Right ventricle myocardium inferior (tissue), 1 donor: ENCODE measurements at regions not wholly inside any gene's neighbourhood (a gene's known extent, or its start where the extent isn't known, plus 50 kb on each side); places are given as distances from the start of the nearest gene placed in this dataset.

Source experiments
- ATAC-seq: fragments of 200-7000 bp; cut with Tn5 transposase; one replicate; pipeline ENCODE4 v1.9.1; 2020; ENCODE audit warnings: mild to moderate bottlenecking, moderate library complexity
- DNase-seq: peaks from one replicate; pipeline ENCODE4 v3.0.0; 2021; ENCODE audit errors: missing footprints
- intact Hi-C: fragments of 100-400 bp; cut with DNase I; formaldehyde crosslinking; loops from one replicate; pipeline ENCODE4 v1.11.0; 2022
- donor health status: DM: no; HTN: yes; CAD: no; lungs with severe emphysema.

DNA sequence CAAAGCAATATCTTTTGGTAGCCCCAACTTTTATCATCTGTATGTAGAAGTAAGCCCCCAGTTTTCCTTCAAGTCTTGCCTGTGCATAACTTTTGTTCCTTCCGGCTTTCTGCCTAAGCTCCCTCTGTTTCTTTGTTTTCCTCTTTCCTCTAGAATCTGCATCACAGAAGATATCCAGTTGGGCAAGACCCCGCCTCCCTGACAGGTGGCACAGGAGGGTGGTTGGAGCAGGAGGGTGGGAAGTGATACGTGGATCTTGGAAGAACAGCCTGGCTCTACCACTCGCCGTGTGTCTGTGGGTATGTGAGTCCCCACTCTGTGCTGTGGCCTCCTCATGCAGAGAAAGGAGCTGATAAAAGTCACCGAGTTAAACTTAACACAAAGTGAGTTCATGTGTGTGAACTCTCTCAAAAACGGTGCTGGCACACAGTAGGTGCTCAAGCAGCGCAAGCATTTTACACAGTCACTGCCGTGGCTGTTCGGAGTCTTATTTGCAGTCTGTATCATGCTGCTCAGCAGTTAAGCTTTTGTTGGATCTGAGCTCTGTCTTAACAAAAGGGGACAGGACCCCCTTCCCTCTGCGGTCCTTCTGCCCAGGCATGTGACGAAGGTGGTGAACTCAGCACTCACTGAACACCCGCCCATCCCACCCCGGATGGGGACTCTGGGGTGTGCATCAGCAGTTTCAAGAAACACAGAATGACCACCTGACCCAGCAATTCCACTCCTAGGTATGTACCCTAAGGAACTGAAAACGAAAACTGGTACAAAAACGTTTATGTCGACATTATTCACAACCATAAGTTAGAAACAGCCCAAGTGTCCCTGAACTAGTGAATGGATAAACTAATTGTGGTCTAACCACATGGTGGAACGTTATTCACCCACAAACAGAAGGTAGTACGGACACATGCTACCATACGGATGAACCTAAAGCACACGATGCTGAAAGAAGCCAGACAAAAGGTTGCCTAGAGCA is 249.1 kb downstream of the CTTN start:
- intact Hi-C loops, result no loop called here
- no peak for ATAC-seq
- DNase-seq, result no peak

DNA sequence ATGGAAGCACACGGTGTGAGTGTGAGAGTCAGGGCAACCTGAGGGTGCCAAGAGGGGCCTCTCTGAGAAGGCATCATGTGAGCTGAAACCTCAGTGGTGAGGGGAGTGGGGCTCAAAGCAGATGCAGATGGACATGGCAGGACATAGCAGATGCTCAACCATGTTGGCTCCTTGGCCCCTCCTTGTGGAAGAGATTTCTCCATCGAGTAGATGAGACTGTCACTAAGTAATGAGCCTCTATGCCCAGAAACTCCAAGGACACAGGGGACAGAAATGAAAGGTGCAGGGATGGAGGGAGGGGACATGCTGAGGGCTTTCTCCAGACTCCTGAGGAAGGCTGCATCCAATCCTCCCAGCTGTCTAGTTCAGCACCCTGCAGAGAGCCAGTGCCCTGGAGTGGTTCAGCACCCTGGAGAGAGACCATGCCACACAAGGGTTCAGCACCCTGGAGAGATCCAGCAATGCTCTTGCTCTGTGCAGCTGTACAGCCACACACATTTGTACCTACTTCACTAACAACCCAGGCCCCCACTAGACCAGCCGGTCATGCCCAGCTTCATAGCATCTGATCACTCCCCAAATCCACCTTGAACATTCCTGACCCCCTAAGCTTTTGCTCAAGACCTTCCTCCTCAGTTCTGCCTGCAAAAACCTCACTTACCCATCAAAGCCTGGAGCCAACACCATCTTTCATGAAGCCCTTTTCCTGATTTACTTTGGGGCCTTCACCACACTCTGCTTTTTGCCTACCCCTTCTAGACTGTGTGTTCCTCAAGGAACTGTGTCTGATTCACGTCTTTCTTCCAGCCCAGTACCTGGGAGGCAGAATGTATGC is 252.0 kb downstream of the CTTN start:
- intact Hi-C loops, result no loop called here
- ATAC-seq, result peak; percentile 89
- DNase-seq, result no peak

DNA sequence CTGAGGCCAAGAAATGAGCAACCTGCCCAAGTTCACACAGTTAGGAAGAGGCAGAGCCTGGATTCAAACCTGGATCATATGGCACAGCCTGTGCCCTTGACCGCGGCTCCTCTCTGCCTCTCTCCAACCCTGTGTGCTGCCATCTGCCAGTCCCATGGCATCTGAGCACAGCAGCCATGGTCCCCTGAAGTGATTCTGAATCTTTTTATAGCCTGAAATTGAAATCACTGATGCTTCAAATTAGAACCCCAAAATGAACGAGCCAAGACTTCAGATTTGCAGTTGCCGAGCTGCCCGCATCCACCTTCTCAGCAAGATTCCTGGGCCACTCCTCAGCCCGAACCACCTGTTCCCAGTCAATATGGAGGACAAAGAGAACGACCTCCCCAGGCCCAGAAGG is 252.7 kb downstream of the CTTN start:
- DNase-seq, result no peak
- intact Hi-C loops, result no loop called here
- ATAC-seq, result no peak

DNA sequence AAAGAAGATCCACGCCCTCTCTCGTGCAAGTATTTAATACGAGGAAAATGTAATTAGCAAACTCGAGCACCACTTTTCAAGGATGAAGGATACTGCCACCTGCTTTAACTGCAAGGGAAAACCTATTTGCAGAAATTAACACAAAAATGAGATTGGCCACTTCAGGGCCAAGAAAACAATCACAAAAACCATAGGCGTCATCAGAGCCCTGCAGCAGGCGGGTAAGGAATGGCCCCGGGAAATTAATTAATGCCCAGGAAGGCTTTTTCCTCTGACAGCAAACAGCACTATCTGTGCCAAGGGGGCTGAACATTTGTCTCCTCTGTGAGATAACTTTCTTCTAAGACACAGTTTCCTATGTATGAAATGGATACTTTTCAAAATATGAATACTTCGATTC is 255.7 kb downstream of the CTTN start:
- intact Hi-C loops, result no loop called here
- ATAC-seq (no peak), DNase-seq (no peak)

DNA sequence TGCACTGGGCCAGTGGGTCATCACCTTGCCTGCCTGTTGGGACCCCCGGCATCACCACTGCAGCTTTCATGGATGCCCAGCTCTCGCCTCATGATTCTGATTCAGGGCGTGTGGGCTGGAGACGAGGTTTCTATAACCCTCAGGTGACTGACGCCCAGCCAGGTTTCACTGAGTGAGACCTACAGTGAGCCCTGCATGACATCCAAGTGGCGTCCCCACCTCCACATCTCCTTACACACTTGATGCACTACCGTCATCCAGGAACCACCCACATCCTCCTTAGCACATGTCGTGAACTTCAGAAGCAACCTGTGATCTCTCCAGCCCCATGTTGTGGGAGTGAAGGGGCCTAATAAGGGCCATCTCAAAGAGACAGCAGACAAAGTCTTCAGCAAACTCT is 257.5 kb downstream of the CTTN start:
- DNase-seq (no peak), ATAC-seq (no peak)
- intact Hi-C loops, result no loop called here

DNA sequence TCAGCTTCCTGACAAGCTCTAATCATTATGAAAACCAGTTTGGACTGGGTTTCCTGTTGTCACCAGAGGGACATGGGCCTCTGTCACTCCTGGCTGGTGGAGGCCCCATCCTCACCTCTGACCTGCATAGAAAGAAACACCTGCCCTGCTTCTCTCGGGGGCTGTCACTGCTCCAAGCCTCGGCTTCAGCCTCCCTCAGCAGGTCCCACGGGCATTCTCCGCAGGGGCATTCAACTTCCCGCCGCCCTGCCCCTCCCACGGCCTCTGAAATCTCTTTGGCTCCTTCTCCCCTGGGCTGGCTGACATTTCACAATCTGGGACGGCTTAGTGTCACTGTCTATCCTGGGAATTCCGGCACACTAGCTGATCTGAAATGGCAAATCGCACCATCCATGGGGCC is 257.9 kb downstream of the CTTN start:
- DNase-seq (no peak), ATAC-seq (no peak)
- intact Hi-C loops, result no loop called here

DNA sequence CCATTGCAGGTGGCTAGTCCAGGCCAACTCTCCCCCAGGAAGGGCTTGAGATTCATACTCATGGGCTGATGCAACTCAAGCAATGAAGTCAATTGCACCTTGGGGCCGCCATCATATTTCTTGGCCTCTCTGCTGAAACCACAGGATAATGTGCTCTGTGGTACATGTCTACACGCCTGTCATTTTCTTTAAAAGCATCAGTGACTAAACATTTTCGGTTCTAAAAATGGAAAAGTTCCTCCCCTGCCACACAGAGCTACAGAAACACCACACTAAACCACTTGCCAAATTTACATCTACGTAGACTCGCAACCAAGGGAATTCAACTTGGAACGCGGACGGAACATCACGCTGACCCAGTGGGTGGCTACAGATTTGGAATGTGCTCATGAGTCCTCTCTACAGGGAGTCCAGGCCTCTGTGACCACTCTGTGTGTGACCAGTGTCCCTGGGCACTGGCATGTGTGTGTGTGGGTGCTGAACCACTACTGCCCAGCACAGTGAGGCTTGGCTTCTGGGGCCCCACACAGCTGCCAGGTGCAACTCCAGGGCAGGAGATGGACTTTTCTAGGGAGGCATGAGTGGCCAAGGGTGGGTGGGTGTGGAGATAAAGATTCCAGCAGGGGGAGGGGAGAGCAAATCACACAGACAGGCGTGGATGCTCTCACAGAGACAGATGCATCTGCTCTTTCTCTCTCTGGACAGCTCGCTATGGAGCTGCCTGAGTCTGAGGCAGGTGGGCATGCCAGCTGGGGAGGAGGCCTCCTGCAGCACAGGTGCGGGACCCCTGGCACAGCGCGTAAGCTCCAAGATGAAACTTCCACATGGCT is 261.9 kb downstream of the CTTN start:
- intact Hi-C loops, result no loop called here
- DNase-seq (no peak), ATAC-seq (no peak)

DNA sequence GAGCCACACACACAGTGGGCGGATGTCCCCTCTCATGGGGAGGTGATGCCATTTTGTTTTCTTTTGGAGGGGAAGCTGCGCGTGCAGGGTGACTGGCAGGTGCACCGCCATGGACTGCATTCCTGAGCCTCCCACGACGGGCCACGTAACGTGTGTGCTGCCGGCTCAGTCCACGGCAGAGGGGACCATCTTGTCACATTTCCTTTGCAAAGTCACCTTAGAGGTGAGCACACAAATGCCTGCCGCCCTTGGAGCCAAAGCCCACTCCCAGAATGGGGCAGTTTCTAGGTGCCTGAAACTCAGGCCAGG is 262.5 kb downstream of the CTTN start:
- DNase-seq (no peak), ATAC-seq (no peak)
- intact Hi-C loops, result no loop called here

DNA sequence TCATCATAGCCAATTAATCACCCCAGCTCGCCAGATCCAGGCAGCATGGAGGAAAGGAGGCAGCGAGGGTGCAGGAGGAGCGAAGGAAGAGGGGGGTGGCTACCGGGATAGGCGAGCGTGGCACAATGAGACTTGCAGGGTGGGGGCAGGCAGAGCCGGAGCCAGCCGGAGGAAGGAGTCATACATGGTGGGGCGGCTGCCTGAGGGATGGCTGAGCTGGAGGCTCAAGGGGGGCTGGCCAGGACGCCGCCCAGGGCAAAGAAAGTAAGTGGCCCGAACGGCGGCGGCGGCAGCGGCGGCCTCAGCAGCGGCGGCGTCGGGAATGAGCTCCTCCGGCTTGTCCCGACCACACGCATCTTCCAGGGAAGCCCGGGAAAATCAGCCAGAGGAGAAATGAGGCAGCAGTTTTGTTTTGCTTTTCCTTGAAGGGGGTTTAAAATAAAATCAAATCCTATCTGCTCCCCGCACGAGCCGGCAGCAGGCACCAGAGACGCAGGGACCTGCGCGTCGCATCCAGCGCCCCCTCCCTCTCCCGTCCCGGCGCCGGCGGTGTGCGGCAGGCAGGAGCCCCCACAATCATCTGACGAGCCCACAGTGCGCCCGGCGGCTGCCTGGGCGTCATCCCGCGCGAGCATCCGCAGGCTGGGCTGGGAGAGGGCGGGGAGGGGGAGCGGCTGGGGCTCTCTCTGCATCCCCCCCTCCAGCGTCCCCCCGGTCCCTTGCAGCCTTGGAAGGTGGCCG is 263.6 kb downstream of the CTTN start:
- DNase-seq (no peak), ATAC-seq (no peak)
- intact Hi-C loops, result no loop called here

DNA sequence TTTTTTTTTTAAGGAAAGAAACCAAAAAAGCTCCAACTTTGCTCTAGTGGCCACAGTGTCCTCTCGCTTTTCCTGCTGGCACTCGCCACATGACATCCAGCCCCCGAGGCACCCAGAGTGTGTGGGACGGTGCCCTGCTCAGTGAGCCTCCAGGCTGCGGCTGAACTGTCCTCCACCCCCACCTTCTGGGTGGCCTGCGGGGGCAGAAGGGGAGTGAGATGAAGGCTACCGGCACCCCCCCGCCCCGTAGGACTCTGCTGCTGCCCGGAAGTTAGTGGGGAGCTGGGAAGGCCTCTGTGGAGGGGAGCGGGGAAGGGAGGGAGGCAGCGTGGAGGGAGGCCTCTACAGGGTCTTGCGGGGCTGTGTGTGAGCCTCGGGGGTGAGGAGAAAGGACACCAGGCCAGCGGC is 264.4 kb downstream of the CTTN start:
- intact Hi-C loops, result no loop called here
- DNase-seq (no peak), ATAC-seq (no peak)

DNA sequence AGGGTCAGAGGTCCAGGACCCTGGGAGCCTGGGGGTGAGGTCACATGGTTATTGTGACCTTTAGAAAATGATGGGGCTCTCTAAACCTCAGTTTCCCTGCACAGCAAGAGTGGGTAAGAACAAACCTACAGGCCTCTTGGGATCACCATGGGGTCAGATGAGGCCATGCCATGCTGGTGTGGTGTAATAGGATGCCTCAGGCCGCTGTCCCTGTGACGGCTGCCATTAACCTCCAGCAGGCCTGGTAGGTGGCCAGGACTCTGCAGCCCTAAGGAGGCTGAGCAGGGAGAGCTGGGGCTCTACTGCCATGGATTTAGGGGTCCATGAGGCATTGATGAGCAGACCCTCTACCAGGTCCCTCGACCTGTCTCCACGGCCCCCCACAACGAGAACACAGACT is 265.5 kb downstream of the CTTN start:
- ATAC-seq, result no peak
- intact Hi-C loops, result no loop called here
- no peak for DNase-seq

DNA sequence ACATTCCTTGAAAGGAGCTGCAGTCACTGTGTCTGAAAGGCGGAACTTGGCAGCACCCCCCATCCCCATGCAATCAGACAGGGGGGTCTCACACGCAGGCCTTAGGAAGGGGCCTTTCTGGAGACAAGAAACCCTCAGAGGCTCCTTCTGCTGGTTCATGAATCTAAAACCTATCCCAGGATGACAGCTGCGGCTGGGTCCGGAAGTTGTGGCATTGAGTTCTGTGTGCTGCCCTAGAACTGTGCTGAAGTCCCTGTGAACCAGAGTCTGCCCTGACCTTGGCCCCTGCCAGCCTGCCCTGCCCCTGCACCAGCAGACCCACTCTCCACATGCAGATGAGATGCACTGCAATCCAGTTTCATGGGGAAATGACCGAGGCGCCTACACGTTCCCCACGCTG is 268.0 kb downstream of the CTTN start:
- intact Hi-C loops, result no loop called here
- DNase-seq (peak; percentile 73), ATAC-seq (no peak)

DNA sequence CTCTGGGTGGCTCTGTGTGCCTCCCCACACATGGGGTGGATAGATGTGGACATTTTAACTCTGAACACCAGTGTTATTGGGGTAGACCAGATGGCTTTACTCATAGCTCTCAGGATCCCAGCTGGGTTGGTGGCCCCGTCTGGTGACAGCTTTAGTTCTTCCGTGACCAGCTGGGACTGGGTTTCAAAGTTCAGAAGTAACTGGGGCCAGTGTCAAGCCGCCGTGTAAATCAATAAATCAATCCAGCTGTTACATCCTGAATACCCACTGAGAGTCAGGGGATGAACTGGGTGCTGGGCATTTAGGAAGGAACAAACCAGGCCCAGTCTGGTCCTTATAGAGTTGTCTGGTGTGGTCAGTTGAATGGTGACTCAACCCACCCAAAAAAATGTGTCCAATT is 269.4 kb downstream of the CTTN start:
- DNase-seq (no peak), ATAC-seq (no peak)
- intact Hi-C loops, result no loop called here

DNA sequence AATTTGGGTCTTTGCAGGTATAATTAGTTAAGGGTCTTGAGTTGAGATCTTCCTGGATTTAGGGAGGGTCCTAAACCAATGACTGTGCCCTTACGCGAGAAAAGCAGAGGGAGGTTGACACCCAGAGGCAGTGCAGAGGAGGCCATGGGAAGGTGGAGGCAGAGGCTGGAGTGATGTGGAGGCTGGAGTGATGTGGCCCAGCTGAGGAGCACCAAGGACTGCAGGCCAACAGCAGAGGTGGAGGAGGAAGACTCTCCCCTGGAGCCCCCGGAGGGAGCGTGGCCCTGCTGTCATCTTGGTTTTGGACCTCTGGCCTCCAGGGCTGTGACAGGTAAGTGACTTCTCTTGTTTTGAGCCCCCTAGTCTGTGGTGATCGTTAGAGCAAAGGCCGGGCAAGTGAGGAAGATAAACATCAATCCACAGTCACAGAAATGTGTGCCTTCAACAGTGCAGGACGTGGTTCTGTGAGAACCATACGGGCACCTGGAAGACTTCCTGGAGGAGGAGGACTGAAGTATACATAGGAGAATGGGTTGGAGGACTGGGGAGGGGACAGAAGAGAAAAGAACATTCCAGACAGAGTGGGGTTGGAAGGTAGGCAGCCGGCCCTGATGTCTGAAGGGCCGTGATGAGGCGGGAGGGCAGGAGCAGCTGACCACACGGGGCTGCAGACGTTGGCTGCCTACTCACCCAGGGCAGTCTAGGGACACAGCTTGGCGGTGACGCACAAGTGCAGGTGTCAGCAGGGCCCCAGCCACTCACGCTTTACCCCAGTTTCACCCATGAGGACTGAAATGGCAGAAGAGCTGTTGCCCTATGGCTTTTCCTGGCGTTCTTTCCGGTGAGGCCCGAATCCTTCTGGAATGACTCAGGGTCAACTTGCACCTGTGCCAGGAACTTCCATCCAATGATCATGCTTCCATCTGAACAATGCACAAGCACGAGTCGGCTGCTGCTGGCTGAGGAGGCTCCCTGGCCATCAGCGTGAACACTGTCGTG is 270.2 kb downstream of the CTTN start:
- DNase-seq (peak; percentile 5), ATAC-seq (no peak)
- intact Hi-C loops, result no loop called here

DNA sequence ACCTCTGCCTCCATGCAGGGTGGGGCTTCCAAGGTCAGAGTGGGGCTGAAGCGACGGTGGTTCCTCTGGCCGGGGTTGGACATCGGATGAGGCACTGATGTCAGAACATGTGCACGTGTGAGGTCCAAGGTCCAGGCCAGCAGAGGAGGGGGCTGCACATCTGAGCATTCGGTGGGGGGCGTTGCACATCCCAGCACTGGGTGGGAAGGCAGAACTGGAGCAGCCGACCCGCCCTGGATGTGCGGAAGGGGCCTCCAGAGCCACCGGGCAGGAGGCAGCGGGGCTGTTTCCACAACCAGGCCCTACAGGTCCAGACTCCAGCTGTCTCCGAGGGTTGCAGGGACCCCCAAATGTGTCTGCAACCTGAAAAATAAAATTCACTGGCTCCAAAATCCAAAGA is 271.0 kb downstream of the CTTN start:
- no peak for ATAC-seq
- intact Hi-C loops, result no loop called here
- DNase-seq, result peak; percentile 45

DNA sequence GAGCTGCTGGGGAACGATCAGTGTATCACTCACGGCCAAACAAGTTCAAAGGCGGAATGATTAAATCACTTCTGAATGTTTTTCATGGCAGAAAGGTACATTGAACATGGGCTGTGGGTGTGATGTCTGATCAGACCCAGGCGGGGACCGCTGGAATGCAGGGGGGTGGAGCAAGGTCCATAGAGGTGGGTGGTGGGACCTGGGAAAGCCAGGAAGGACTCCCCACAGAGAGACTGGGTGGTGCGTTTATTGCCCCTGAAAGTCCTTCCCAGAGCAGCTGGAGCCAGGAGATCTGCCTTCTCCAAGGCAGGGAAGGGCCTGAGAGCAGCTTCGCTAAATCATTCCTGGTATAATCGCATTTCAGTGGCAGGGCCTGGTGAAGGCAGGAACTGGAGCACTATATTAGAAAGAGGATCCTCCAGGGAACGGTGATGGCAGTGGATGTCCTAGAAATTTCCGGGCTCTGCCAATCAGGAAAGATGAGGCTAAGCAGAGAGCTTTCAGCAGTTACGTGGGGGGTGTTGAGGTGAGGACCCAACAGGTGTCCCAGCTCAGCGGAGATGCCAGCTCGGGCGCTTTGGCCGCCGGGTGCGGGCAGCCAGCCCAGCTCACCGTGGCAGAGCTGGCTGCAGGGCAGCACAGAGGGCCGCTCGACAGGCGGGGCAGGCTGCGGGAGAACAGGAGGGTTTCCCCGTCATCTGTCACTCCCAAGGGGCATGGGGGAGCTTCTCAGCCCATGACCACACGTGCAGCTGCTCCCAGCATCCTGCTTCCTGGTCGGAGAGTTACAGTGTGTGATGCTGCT is 271.7 kb downstream of the CTTN start:
- DNase-seq (peak; percentile 42), ATAC-seq (no peak)
- intact Hi-C loops, result no loop called here

DNA sequence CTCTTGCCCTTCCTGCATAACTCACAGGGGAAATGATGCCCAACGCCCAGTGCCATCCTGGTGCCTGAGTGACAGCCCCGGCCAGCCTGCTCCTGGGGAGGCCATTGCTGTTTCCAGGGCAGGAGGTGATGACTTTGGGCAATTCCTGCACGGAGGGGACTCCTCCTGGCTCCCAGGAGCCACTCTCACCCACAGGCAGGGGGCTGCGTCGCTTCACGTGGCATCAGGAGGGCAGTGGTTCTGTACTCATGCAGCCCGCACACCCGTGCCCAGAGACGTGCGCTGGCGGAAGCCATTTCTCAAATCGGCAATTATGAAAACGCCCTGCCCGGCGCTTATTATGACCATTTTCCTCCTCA is 272.3 kb downstream of the CTTN start:
- ATAC-seq (no peak), DNase-seq (peak; percentile 28)
- intact Hi-C loops, result no loop called here
